Endodermal cell (in vitro differentiated cells): ENCODE measurements at regions not wholly inside any gene's neighbourhood (a gene's known extent, or its start where the extent isn't known, plus 50 kb on each side); places are given as distances from the start of the nearest gene placed in this dataset.

Experiments
- DNase-seq: peaks from one replicate; pipeline ENCODE4 v3.0.0-alpha.2; 2017
- H3K27ac ChIP-seq: 2 replicates; pipeline ENCODE4 v1.5.1; 2013; ENCODE audit warnings: mild to moderate bottlenecking, low read depth, low read length, moderate library complexity
- H3K27me3 ChIP-seq: 2 replicates; pipeline ENCODE4 v1.6.1; 2013; ENCODE audit warnings: mild to moderate bottlenecking, low read length, moderate library complexity; ENCODE audit not compliant: insufficient read depth, control insufficient read depth, poor library complexity, severe bottlenecking
- H3K36me3 ChIP-seq: 2 replicates; pipeline ENCODE4 v1.7.0; 2013; ENCODE audit warnings: mild to moderate bottlenecking, low read length, moderate library complexity; ENCODE audit not compliant: control insufficient read depth, insufficient read depth
- H3K4me1 ChIP-seq: one replicate; pipeline ENCODE4 v1.7.0; 2013; ENCODE audit warnings: low read length; ENCODE audit not compliant: control insufficient read depth, insufficient read depth
- H3K4me3 ChIP-seq: 2 replicates; pipeline ENCODE4 v1.5.1; 2013; ENCODE audit warnings: mild to moderate bottlenecking, low read length, moderate library complexity
- H3K9ac ChIP-seq: 2 replicates; pipeline ENCODE4 v1.6.1; 2013; ENCODE audit warnings: mild to moderate bottlenecking, low read length, moderate library complexity; ENCODE audit not compliant: poor library complexity, severe bottlenecking; ENCODE audit errors: extremely low read depth
- H3K9me3 ChIP-seq: 2 replicates; pipeline ENCODE4 v1.6.1; 2013; ENCODE audit warnings: mild to moderate bottlenecking, low read length, moderate library complexity; ENCODE audit not compliant: control insufficient read depth
- H3K27ac Mint-ChIP-seq: 2 replicates; pipeline ENCODE4 v1.8.0; 2020; ENCODE audit warnings: mixed read lengths
- H3K27me3 Mint-ChIP-seq: 2 replicates; pipeline ENCODE4 v1.8.0; 2021; ENCODE audit warnings: mild to moderate bottlenecking, mixed read lengths; ENCODE audit not compliant: insufficient read depth
- H3K36me3 Mint-ChIP-seq: 2 replicates; pipeline ENCODE4 v1.8.0; 2020; ENCODE audit warnings: low read depth, mixed read lengths
- H3K4me1 Mint-ChIP-seq: 2 replicates; pipeline ENCODE4 v1.8.0; 2020; ENCODE audit warnings: mixed read lengths
- H3K4me3 Mint-ChIP-seq: 2 replicates; pipeline ENCODE4 v1.8.0; 2020; ENCODE audit warnings: mild to moderate bottlenecking, moderate library complexity, mixed read lengths
- H3K9me3 Mint-ChIP-seq: 2 replicates; pipeline ENCODE4 v1.8.0; 2020; ENCODE audit warnings: mild to moderate bottlenecking, mixed read lengths
- CTCF ChIP-seq: fragments of 200-600 bp; sonication (generic); conservative IDR thresholded peaks from 2 replicates; pipeline ENCODE4 v1.5.0; 2021; ENCODE audit warnings: antibody characterized with exemption, mild to moderate bottlenecking
- WGBS, 2 experiments: methylation state at CpG; one replicate each; pipeline versions ENCODE4 v1.1.5 to v1.1.7; 2013; ENCODE audit warnings: missing lambda C conversion rate in 2 of 2, mixed read lengths in 1 of 2; ENCODE audit not compliant: insufficient coverage in 1 of 2, insufficient read length in 1 of 2; 5-methylcytosine and 5-hydroxymethylcytosine counted together

- H3K4me1 ChIP-seq, result peaks cover 10% of the 10 kb centered on the region
- no peak for TF ChIP-seq CTCF
These were observed 90.8 kb upstream of the NRG3 start for GRCh38 chr10:81784111-81784597.

GRCh38 chr10:81792729-81793128 lies 82.3 kb upstream of the NRG3 start:
- no peak overlapping the region for H3K9ac ChIP-seq
- no peak overlapping the region for H3K27ac ChIP-seq
- H3K4me1 Mint-ChIP-seq, result peaks cover 2% of the 10 kb centered on the region
- no peaks in the 10 kb centered on the region for H3K9me3 ChIP-seq
- H3K27me3 ChIP-seq, result no peaks in the 10 kb centered on the region
- no peak for DNase-seq
- no peaks in the 10 kb centered on the region for H3K9me3 Mint-ChIP-seq
- no peak overlapping the region for H3K4me3 ChIP-seq
- H3K4me3 Mint-ChIP-seq, result no peak overlapping the region
- no peaks in the 10 kb centered on the region for H3K27me3 Mint-ChIP-seq
- no peak for TF ChIP-seq CTCF
- no peaks in the 10 kb centered on the region for H3K36me3 Mint-ChIP-seq
- WGBS, 2 experiments, result 96% methylated on average over 2 of the region's 2 CpGs; no CpG with 5 or more reads in 1 of the 2 experiments
- H3K27ac Mint-ChIP-seq, result no peak overlapping the region
- no peaks in the 10 kb centered on the region for H3K4me1 ChIP-seq
- no peaks in the 10 kb centered on the region for H3K36me3 ChIP-seq

More at GRCh38 chr10:81784111-81784597, 90.8 kb upstream of the NRG3 start:
- Histone ChIP-seq H3K27me3 (no peaks in the 10 kb centered on the region), H3K9me3 (peaks cover 10% of the 10 kb centered on the region), H3K4me3 (no peak overlapping the region), H3K27ac (no peak overlapping the region), H3K36me3 (no peaks in the 10 kb centered on the region), H3K9ac (no peak overlapping the region)
- H3K4me1 Mint-ChIP-seq, result peaks cover 7% of the 10 kb centered on the region
- H3K9me3 Mint-ChIP-seq, result peaks cover 30% of the 10 kb centered on the region
- no peaks in the 10 kb centered on the region for H3K27me3 Mint-ChIP-seq
- H3K27ac Mint-ChIP-seq, result no peak overlapping the region
- no peak for DNase-seq
- H3K4me3 Mint-ChIP-seq, result no peak overlapping the region
- 94 to 100% methylated on average over 11 to 31 of the region's 31 CpGs for WGBS, 2 experiments
- no peaks in the 10 kb centered on the region for H3K36me3 Mint-ChIP-seq

DNA sequence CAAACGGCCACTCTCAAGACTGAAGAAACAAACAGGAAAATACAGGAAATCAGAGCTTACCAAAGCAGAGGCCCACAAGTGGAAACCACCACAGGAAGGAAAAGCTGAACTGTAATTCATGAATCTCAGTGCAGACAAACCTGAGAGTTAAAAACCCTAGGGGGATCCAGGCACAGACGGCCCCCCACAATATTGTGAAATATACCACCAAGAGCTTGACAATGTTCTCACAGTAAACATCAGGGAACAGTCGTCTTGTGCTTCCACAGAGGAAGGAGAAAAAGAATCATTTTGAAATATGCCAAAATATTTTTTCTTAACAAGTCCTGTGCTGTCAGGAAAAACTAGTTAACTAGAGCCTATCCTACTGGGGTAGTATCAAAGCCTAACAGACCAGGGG lies 68.2 kb upstream of the NRG3 start:
- DNase-seq, result no peak
- Histone ChIP-seq H3K36me3 (no peaks in the 10 kb centered on the region), H3K4me3 (no peak overlapping the region), H3K27ac (no peak overlapping the region), H3K4me1 (no peaks in the 10 kb centered on the region), H3K9ac (no peak overlapping the region), H3K27me3 (no peaks in the 10 kb centered on the region), H3K9me3 (peaks cover 24% of the 10 kb centered on the region)
- no peak overlapping the region for H3K27ac Mint-ChIP-seq
- no peaks in the 10 kb centered on the region for H3K4me1 Mint-ChIP-seq
- 80% methylated on average over 3 of the region's 3 CpGs; no CpG with 5 or more reads in 1 of the 2 experiments for WGBS, 2 experiments
- no peaks in the 10 kb centered on the region for H3K36me3 Mint-ChIP-seq
- H3K27me3 Mint-ChIP-seq, result no peaks in the 10 kb centered on the region
- H3K4me3 Mint-ChIP-seq, result no peak overlapping the region
- peaks cover 21% of the 10 kb centered on the region for H3K9me3 Mint-ChIP-seq
- no peak for TF ChIP-seq CTCF
